IMR-90 (cell line): ENCODE measurements at regions not wholly inside any gene's neighbourhood (a gene's known extent, or its start where the extent isn't known, plus 50 kb on each side); places are given as distances from the start of the nearest gene placed in this dataset.

Experiments used
- ATAC-seq: fragments of 200-7000 bp; cut with Tn5 transposase; 2 replicates; pipeline ENCODE4 v1.9.1; 2020; ENCODE audit warnings: low read depth, mild to moderate bottlenecking, moderate library complexity
- BruUV-seq: library from RNA; stranded (reverse); fragments of 400-500 nt; replicated peaks from 2 replicates; lab custom pipeline; 2021; lab: Mats Ljungman, UMichigan
- CTCF ChIA-PET: fragments of 300-600 bp; formaldehyde crosslinking; extraction: SDS; loops from one replicate; lab custom pipeline; 2021; ENCODE audit warnings: antibody characterized with exemption; lab: Yijun Ruan, JAX
- POLR2A ChIA-PET: fragments of 300-600 bp; sonication (Branson Sonifier 250); formaldehyde crosslinking; loops from one replicate; lab custom pipeline; 2022; ENCODE audit warnings: antibody characterized with exemption; ENCODE audit not compliant: unreplicated experiment; lab: Charles Lee
- DNase-seq: peaks from one replicate; pipeline ENCODE4 v3.0.0; 2013
- H2AFZ ChIP-seq: replicated peaks from 2 replicates; pipeline ENCODE3; 2013; ENCODE audit warnings: low read length, mild to moderate bottlenecking; ENCODE audit not compliant: poor library complexity
- H2AK5ac ChIP-seq: 2 replicates; pipeline ENCODE4 v1.6.1; 2013; ENCODE audit warnings: low read depth, low read length, inconsistent platforms
- H2AK9ac ChIP-seq: replicated peaks from 2 replicates; pipeline ENCODE3; 2013; ENCODE audit warnings: mild to moderate bottlenecking, low read depth, low read length, moderate library complexity; ENCODE audit not compliant: poor library complexity
- H2BK120ac ChIP-seq: 2 replicates; pipeline ENCODE4 v1.6.1; 2013; ENCODE audit warnings: low read depth, low read length, inconsistent platforms
- H2BK15ac ChIP-seq: 3 replicates; pipeline ENCODE4 v1.6.1; 2013; ENCODE audit warnings: low read depth, low read length, inconsistent platforms
- H2BK20ac ChIP-seq: 2 replicates; pipeline ENCODE4 v1.6.1; 2013; ENCODE audit warnings: low read depth, mild to moderate bottlenecking, inconsistent platforms, low read length, moderate library complexity
- H2BK5ac ChIP-seq: 2 replicates; pipeline ENCODE4 v1.6.1; 2013; ENCODE audit warnings: mild to moderate bottlenecking, low read depth, low read length, inconsistent platforms; ENCODE audit not compliant: poor library complexity, severe bottlenecking
- H3K14ac ChIP-seq: replicated peaks from 2 replicates; pipeline ENCODE4 v1.6.1; 2013; ENCODE audit warnings: low read depth, low read length, inconsistent platforms
- H3K18ac ChIP-seq: 2 replicates; pipeline ENCODE4 v1.6.1; 2013; ENCODE audit warnings: low read depth, low read length, control low read depth
- H3K23ac ChIP-seq: 2 replicates; pipeline ENCODE4 v1.6.1; 2013; ENCODE audit warnings: low read depth, low read length, inconsistent platforms
- H3K27ac ChIP-seq: 2 replicates; pipeline ENCODE4 v1.5.1; 2013; ENCODE audit warnings: mild to moderate bottlenecking, control low read depth, low read length; ENCODE audit not compliant: insufficient read depth
- H3K27me3 ChIP-seq: 2 replicates; pipeline ENCODE4 v1.6.1; 2013; ENCODE audit warnings: low read length; ENCODE audit not compliant: control insufficient read depth, insufficient read depth
- H3K36me3 ChIP-seq: 2 replicates; pipeline ENCODE4 v1.6.1; 2013; ENCODE audit warnings: low read length, mixed read lengths; ENCODE audit not compliant: control insufficient read depth, insufficient read depth
- H3K4ac ChIP-seq: 2 replicates; pipeline ENCODE4 v1.6.1; 2013; ENCODE audit warnings: low read depth, low read length, inconsistent platforms
- H3K4me1 ChIP-seq: 2 replicates; pipeline ENCODE4 v1.6.1; 2013; ENCODE audit warnings: low read length, mixed read lengths; ENCODE audit not compliant: control insufficient read depth, insufficient read depth
- H3K4me2 ChIP-seq: 2 replicates; pipeline ENCODE4 v1.6.1; 2013; ENCODE audit warnings: low read depth, mild to moderate bottlenecking, control low read depth, low read length, moderate library complexity
- H3K4me3 ChIP-seq: 2 replicates; pipeline ENCODE4 v1.5.1; 2013; ENCODE audit warnings: low read depth, mild to moderate bottlenecking, control low read depth, low read length, moderate library complexity; ENCODE audit not compliant: insufficient read depth
- H3K56ac ChIP-seq: 2 replicates; pipeline ENCODE4 v1.6.1; 2013; ENCODE audit warnings: low read length, inconsistent platforms; ENCODE audit not compliant: insufficient read depth; ENCODE audit errors: extremely low read depth
- H3K79me1 ChIP-seq, 2 experiments: 2 replicates each; pipeline ENCODE4 v1.6.1; 2013; ENCODE audit warnings: low read length in 2 of 2, inconsistent platforms in 1 of 2, low read depth in 1 of 2
- H3K9ac ChIP-seq: 2 replicates; pipeline ENCODE4 v1.6.1; 2013; ENCODE audit warnings: low read depth, low read length, control low read depth
- H3K9me1 ChIP-seq: 2 replicates; pipeline ENCODE4 v1.6.1; 2013; ENCODE audit warnings: low read length, inconsistent platforms; ENCODE audit not compliant: insufficient read depth
- H3K9me3 ChIP-seq: 2 replicates; pipeline ENCODE4 v1.6.1; 2013; ENCODE audit warnings: low read length; ENCODE audit not compliant: control insufficient read depth, insufficient read depth
- H4K20me1 ChIP-seq: 2 replicates; pipeline ENCODE4 v1.6.1; 2013; ENCODE audit warnings: low read length, inconsistent platforms; ENCODE audit not compliant: insufficient read depth
- H4K5ac ChIP-seq: 2 replicates; pipeline ENCODE4 v1.6.1; 2013; ENCODE audit warnings: mild to moderate bottlenecking, low read depth, low read length, control low read depth
- H4K8ac ChIP-seq, 2 experiments: 2 replicates each; pipeline ENCODE4 v1.6.1; 2013; ENCODE audit warnings: low read depth in 2 of 2, low read length in 2 of 2, control low read depth in 1 of 2, inconsistent platforms in 1 of 2
- H4K91ac ChIP-seq: 2 replicates; pipeline ENCODE4 v1.6.1; 2013; ENCODE audit warnings: low read depth, low read length, inconsistent platforms; ENCODE audit not compliant: insufficient read depth
- BHLHE40 ChIP-seq: fragments of 150-350 bp; IDR thresholded peaks from 2 replicates; pipeline ENCODE4 v1.6.1; 2016; ENCODE audit warnings: mild to moderate bottlenecking, low read depth, low read length
- MAFK ChIP-seq: IDR thresholded peaks from 2 replicates; pipeline ENCODE4 v1.6.1; 2012; ENCODE audit warnings: low read depth, low read length, improper control_type of control experiment
- NFE2L2 ChIP-seq: fragments of 150-350 bp; IDR thresholded peaks from 2 replicates; pipeline ENCODE4 v1.6.1; 2016; ENCODE audit warnings: low read depth, mild to moderate bottlenecking, low read length
- POLR2A ChIP-seq: IDR thresholded peaks from 2 replicates; pipeline ENCODE4 v1.6.1; 2012; ENCODE audit warnings: mild to moderate bottlenecking, low read depth, low read length
- RAD21 ChIP-seq: IDR thresholded peaks from 2 replicates; pipeline ENCODE4 v1.6.1; 2012; ENCODE audit warnings: low read length, improper control_type of control experiment
- RCOR1 ChIP-seq: IDR thresholded peaks from 2 replicates; pipeline ENCODE4 v1.6.1; 2012; ENCODE audit warnings: mild to moderate bottlenecking, low read length, improper control_type of control experiment; ENCODE audit not compliant: insufficient replicate concordance
- RFX5 ChIP-seq: IDR thresholded peaks from 2 replicates; pipeline ENCODE4 v1.8.0; 2012; ENCODE audit warnings: low read depth, mild to moderate bottlenecking, low read length, moderate library complexity
- SMC3 ChIP-seq: fragments of 150-350 bp; IDR thresholded peaks from 2 replicates; pipeline ENCODE4 v1.6.1; 2016; ENCODE audit warnings: low read depth, mild to moderate bottlenecking, antibody characterized with exemption, low read length, moderate library complexity
- WGBS, 2 experiments: methylation state at CpG; one replicate each; pipeline versions ENCODE4 v1.1.5 to v1.1.7; 2013; ENCODE audit warnings: missing lambda C conversion rate in 2 of 2; ENCODE audit not compliant: insufficient read length in 1 of 2; ENCODE audit errors: extremely low coverage in 2 of 2; 5-methylcytosine and 5-hydroxymethylcytosine counted together
- dilution Hi-C: fragments of 300-500 bp; cut with HindIII; formaldehyde crosslinking; loops from one replicate; pipeline ENCODE4 v1.14.3; 2018; ENCODE audit warnings: low sequenced_read_pairs; ENCODE audit not compliant: unreplicated experiment
- in situ Hi-C: fragments of 300-500 bp; cut with MboI; formaldehyde crosslinking; loops from 3 replicates; pipeline ENCODE4 v1.14.3; 2019; ENCODE audit warnings: low sequenced_read_pairs, inconsistent platforms, mixed read lengths
- intact Hi-C: fragments of 100-400 bp; cut with micrococcal nuclease; formaldehyde crosslinking; loops from 2 replicates; pipeline ENCODE4 v1.10.0; 2022
- TF ChIP-seq, protein P1 (sequence below): fragments of 150-350 bp; IDR thresholded peaks from 2 replicates; pipeline ENCODE4 v1.6.1; 2017; ENCODE audit warnings: mild to moderate bottlenecking, antibody characterized with exemption, low read length, low read depth
- TF ChIP-seq, protein P2 (sequence below): conservative IDR thresholded peaks from 2 replicates; pipeline ENCODE4 v1.5.1; 2012; ENCODE audit warnings: mild to moderate bottlenecking, low read depth, low read length, improper control_type of control experiment

DNA sequence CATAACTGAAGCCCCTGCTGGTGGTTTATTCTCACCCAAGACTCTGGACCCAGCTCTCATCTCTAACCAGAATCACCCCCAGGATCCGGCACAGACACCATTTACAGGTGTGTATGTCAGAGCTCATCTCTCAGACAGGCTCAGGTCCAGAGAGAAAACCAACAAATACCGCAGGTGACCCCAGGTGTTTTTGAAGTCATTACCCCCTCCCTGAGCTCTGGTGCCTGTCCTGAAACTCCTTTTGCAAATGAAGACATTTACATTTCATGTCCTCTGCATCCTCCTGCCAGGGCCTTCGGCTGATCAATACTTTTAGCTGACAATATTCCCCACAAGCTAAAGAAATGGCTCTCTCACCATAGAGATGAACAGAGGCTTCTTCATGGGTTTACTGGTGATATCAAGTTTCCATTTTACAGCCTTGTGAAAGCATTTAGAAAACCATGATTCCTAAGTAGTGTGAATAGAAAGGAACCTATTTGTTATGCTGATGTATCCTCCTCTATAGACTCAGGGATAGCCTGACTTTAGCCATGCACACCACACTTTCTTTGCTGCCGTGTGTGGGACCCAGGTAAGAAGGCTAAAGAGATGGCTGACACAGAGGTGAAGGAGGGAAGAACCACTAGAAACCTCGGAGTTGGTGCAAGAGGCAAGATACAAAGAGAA, 131.3 kb downstream of the KCTD15 start:
- Histone ChIP-seq H3K14ac (no peak overlapping the region), H4K91ac (no peak overlapping the region), H3K4me1 (no peaks in the 10 kb centered on the region), H4K20me1 (no peaks in the 10 kb centered on the region), H4K8ac (no peak overlapping the region), H3K4ac (no peak overlapping the region), H4K5ac (no peak overlapping the region), H3K27ac (no peak overlapping the region), H3K79me1 (no peaks in the 10 kb centered on the region), H2AFZ (no peak overlapping the region), H3K4me3 (no peak overlapping the region), H3K4me2 (no peak overlapping the region), H2AK9ac (no peak overlapping the region), H2BK120ac (no peak overlapping the region), H2BK20ac (no peak overlapping the region), H3K9me1 (no peaks in the 10 kb centered on the region), H2BK5ac (no peak overlapping the region), H3K9me3 (no peaks in the 10 kb centered on the region), H3K27me3 (no peaks in the 10 kb centered on the region), H2BK15ac (no peak overlapping the region), H3K36me3 (no peaks in the 10 kb centered on the region), H3K9ac (no peak overlapping the region), H3K23ac (no peak overlapping the region), H3K56ac (no peak overlapping the region), H3K18ac (no peak overlapping the region), H2AK5ac (no peak overlapping the region)
- CTCF ChIA-PET: no interaction called here
- ATAC-seq (no peak), DNase-seq (no peak)
- TF ChIP-seq RFX5: no peak
- no peak for TF ChIP-seq RAD21
- TF ChIP-seq MAFK: no peak
- TF ChIP-seq, protein P1, sequence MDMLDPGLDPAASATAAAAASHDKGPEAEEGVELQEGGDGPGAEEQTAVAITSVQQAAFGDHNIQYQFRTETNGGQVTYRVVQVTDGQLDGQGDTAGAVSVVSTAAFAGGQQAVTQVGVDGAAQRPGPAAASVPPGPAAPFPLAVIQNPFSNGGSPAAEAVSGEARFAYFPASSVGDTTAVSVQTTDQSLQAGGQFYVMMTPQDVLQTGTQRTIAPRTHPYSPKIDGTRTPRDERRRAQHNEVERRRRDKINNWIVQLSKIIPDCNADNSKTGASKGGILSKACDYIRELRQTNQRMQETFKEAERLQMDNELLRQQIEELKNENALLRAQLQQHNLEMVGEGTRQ: no peak
- TF ChIP-seq BHLHE40: no peak
- TF ChIP-seq, protein P2, sequence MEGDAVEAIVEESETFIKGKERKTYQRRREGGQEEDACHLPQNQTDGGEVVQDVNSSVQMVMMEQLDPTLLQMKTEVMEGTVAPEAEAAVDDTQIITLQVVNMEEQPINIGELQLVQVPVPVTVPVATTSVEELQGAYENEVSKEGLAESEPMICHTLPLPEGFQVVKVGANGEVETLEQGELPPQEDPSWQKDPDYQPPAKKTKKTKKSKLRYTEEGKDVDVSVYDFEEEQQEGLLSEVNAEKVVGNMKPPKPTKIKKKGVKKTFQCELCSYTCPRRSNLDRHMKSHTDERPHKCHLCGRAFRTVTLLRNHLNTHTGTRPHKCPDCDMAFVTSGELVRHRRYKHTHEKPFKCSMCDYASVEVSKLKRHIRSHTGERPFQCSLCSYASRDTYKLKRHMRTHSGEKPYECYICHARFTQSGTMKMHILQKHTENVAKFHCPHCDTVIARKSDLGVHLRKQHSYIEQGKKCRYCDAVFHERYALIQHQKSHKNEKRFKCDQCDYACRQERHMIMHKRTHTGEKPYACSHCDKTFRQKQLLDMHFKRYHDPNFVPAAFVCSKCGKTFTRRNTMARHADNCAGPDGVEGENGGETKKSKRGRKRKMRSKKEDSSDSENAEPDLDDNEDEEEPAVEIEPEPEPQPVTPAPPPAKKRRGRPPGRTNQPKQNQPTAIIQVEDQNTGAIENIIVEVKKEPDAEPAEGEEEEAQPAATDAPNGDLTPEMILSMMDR: no peak
- no peak for TF ChIP-seq SMC3
- no peak for TF ChIP-seq RCOR1
- no peak for TF ChIP-seq POLR2A
- TF ChIP-seq NFE2L2: no peak
- POLR2A ChIA-PET: no interaction called here
- 5% methylated on average over 2 of the region's 5 CpGs; no CpG with 5 or more reads in 1 of the 2 experiments for WGBS, 2 experiments
- intact Hi-C loops: no loop called here
- in situ Hi-C loops: no loop called here
- no TSS peak for BruUV-seq
- dilution Hi-C loops: no loop called here
